HEK293T (cell line): ENCODE measurements at regions not wholly inside any gene's neighbourhood (a gene's known extent, or its start where the extent isn't known, plus 50 kb on each side); places are given as distances from the start of the nearest gene placed in this dataset.

Experiments
- BHLHE40 ChIP-seq: fragments of 450-650 bp; IDR thresholded peaks from 2 replicates; pipeline ENCODE4 v1.6.1; 2016; ENCODE audit warnings: mild to moderate bottlenecking, moderate library complexity, borderline replicate concordance
- CTBP1 ChIP-seq: fragments of 450-650 bp; IDR thresholded peaks from 2 replicates; pipeline ENCODE4 v1.6.1; 2016; ENCODE audit warnings: borderline replicate concordance
- ELF4 ChIP-seq: fragments of 450-650 bp; IDR thresholded peaks from 2 replicates; pipeline ENCODE4 v1.6.1; 2017; ENCODE audit warnings: antibody characterized with exemption
- FOXK2 ChIP-seq: fragments of 450-650 bp; IDR thresholded peaks from 2 replicates; pipeline ENCODE4 v1.6.1; 2016; ENCODE audit warnings: mild to moderate bottlenecking
- HDGF ChIP-seq: fragments of 450-650 bp; IDR thresholded peaks from 2 replicates; pipeline ENCODE4 v1.6.1; 2017; ENCODE audit warnings: antibody characterized with exemption, borderline replicate concordance
- SP1 ChIP-seq: fragments of 450-650 bp; IDR thresholded peaks from 2 replicates; pipeline ENCODE4 v1.6.1; 2017
- SUZ12 ChIP-seq: fragments of 450-650 bp; IDR thresholded peaks from 2 replicates; pipeline ENCODE4 v1.6.1; 2016; ENCODE audit warnings: mild to moderate bottlenecking
- ZNF384 ChIP-seq: fragments of 450-650 bp; IDR thresholded peaks from 2 replicates; pipeline ENCODE4 v1.6.1; 2016

DNA sequence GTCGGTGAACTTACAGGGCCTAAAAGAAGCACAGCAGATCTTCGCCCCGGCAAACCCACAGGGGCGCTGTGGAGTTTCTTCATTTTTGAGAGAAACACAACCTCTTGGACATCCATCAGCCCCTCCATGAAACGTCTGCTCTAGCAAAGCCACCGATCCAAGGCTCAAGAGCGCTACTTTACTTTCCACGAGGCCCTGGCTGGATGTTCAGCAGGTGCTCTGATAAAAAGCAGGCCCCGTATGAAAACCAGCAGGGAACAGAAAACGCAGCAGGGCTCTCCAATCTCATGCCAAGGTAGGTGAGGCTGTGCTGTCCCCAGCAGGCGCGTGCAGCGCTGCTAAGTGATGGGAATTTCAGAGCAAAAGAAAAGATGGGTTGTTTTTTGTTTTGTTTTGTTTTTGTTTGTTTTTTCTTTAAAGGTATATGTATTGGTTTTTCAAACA is 86.7 kb downstream of the IRS2 start:
- no peak for TF ChIP-seq ELF4
- TF ChIP-seq HDGF, result no peak
- no peak for TF ChIP-seq ZNF384
- no peak for TF ChIP-seq SP1
- no peak for TF ChIP-seq FOXK2
- no peak for TF ChIP-seq CTBP1
- TF ChIP-seq BHLHE40, result no peak
- TF ChIP-seq SUZ12, result no peak
